Effector CD4-positive, alpha-beta T cell (primary cell): ENCODE measurements at regions not wholly inside any gene's neighbourhood (a gene's known extent, or its start where the extent isn't known, plus 50 kb on each side); places are given as distances from the start of the nearest gene placed in this dataset.

Source experiments
- DNase-seq: peaks from one replicate; pipeline ENCODE4 v3.0.0-alpha.2; 2020

- no peak for DNase-seq
Observed at GRCh38 chr3:72290859-72291638, 506.1 kb upstream of the PROK2 start.

- no peak for DNase-seq
Observed at GRCh38 chr3:72289692-72290071, 504.7 kb upstream of the PROK2 start.

GRCh38 chr3:72288955-72289691 lies 504.2 kb upstream of the PROK2 start:
- DNase-seq, result no peak

- no peak for DNase-seq
Observed at GRCh38 chr3:72287956-72288355, 503.0 kb upstream of the PROK2 start.

GRCh38 chr3:72285502-72285901 lies 500.6 kb upstream of the PROK2 start:
- no peak for DNase-seq

- no peak for DNase-seq
Observed at GRCh38 chr3:72284471-72284870, 499.5 kb upstream of the PROK2 start.

GRCh38 chr3:72282918-72283317 lies 498.0 kb upstream of the PROK2 start:
- no peak for DNase-seq

- DNase-seq, result no peak
Observed at GRCh38 chr3:72281551-72281950, 496.6 kb upstream of the PROK2 start.

- no peak for DNase-seq
Observed at GRCh38 chr3:72280876-72281275, 495.9 kb upstream of the PROK2 start.

- DNase-seq, result no peak
Observed at GRCh38 chr3:72279631-72280041, 494.7 kb upstream of the PROK2 start.

GRCh38 chr3:72279068-72279604 lies 494.2 kb upstream of the PROK2 start:
- no peak for DNase-seq

- no peak for DNase-seq
Observed at GRCh38 chr3:72278349-72279067, 493.6 kb upstream of the PROK2 start.

- no peak for DNase-seq
Observed at GRCh38 chr3:72277710-72278109, 492.8 kb upstream of the PROK2 start.

- no peak for DNase-seq
Observed at GRCh38 chr3:72276806-72277205, 491.9 kb upstream of the PROK2 start.

GRCh38 chr3:72275331-72275751 lies 490.4 kb upstream of the PROK2 start:
- no peak for DNase-seq

- DNase-seq, result no peak
Observed at GRCh38 chr3:72274493-72275330, 489.8 kb upstream of the PROK2 start.

GRCh38 chr3:72273615-72274014 lies 488.7 kb upstream of the PROK2 start:
- no peak for DNase-seq

- DNase-seq, result no peak
Observed at GRCh38 chr3:72272356-72272755, 487.4 kb upstream of the PROK2 start.

GRCh38 chr3:72271923-72272322 lies 487.0 kb upstream of the PROK2 start:
- DNase-seq, result no peak

GRCh38 chr3:72271216-72271615 lies 486.3 kb upstream of the PROK2 start:
- no peak for DNase-seq

GRCh38 chr3:72270730-72271129 lies 485.8 kb upstream of the PROK2 start:
- DNase-seq, result no peak

GRCh38 chr3:72270072-72270681 lies 485.2 kb upstream of the PROK2 start:
- DNase-seq, result no peak
